ENCODE measurements at regions not wholly inside any gene's neighbourhood (a gene's known extent, or its start where the extent isn't known, plus 50 kb on each side); places are given as distances from the start of the nearest gene placed in this dataset.

GRCh38 chr3:5057272-5057671 is 64.8 kb upstream of the ARL8B start:
- intact Hi-C loops (cut with micrococcal nuclease): loop anchor here (2.0 kb wide), 1 partner anchor 346 kb away; no protein-coding TSS in a partner anchor
- Histone ChIP-seq H3K4me3 (no peak overlapping the region), H3K4me1 (peaks cover 19% of the 10 kb centered on the region), H3K27ac (replicated peaks) (no peak overlapping the region), H3K27me3 (ENCODE audit: low read depth) (peaks cover 4% of the 10 kb centered on the region), H3K9me3 (replicated peaks) (no peaks in the 10 kb centered on the region), H3K36me3 (no peaks in the 10 kb centered on the region)
- DNase-seq: no peak
- no peak for TF ChIP-seq CTCF (IDR thresholded peaks at IDR 0.05; ENCODE audit: borderline replicate concordance)

GRCh38 chr3:5057857-5058324 is 64.2 kb upstream of the ARL8B start:
- H3K4me3 ChIP-seq: no peak overlapping the region
- DNase-seq: peak; percentile 74
- no peak overlapping the region for H3K27ac ChIP-seq (replicated peaks)
- peaks cover 10% of the 10 kb centered on the region for H3K27me3 ChIP-seq (ENCODE audit: low read depth)
- H3K36me3 ChIP-seq: no peaks in the 10 kb centered on the region
- intact Hi-C loops (cut with micrococcal nuclease): loop anchor here (2.0 kb wide), 1 partner anchor 347 kb away; no protein-coding TSS in a partner anchor
- H3K4me1 ChIP-seq: peaks cover 19% of the 10 kb centered on the region
- no peaks in the 10 kb centered on the region for H3K9me3 ChIP-seq (replicated peaks)
- peak; percentile 81 for TF ChIP-seq CTCF (IDR thresholded peaks at IDR 0.05; ENCODE audit: borderline replicate concordance)

- intact Hi-C loops (cut with micrococcal nuclease): no loop called here
Measured at GRCh38 chr3:5058471-5058951, 63.6 kb upstream of the ARL8B start.

GRCh38 chr3:5059782-5060181 is 62.3 kb upstream of the ARL8B start:
- H3K27ac ChIP-seq (replicated peaks): no peak overlapping the region
- DNase-seq: no peak
- H3K36me3 ChIP-seq: no peaks in the 10 kb centered on the region
- peaks cover 10% of the 10 kb centered on the region for H3K27me3 ChIP-seq (ENCODE audit: low read depth)
- H3K9me3 ChIP-seq (replicated peaks): no peaks in the 10 kb centered on the region
- H3K4me3 ChIP-seq: no peak overlapping the region
- peaks cover 19% of the 10 kb centered on the region for H3K4me1 ChIP-seq
- TF ChIP-seq CTCF (IDR thresholded peaks at IDR 0.05; ENCODE audit: borderline replicate concordance): no peak
- intact Hi-C loops (cut with micrococcal nuclease): no loop called here

More at GRCh38 chr3:5058471-5058951, 63.6 kb upstream of the ARL8B start:
- no peak for DNase-seq
- H3K27ac ChIP-seq (replicated peaks): no peak overlapping the region
- peaks cover 19% of the 10 kb centered on the region for H3K4me1 ChIP-seq
- H3K27me3 ChIP-seq (ENCODE audit: low read depth): peaks cover 10% of the 10 kb centered on the region
- H3K36me3 ChIP-seq: no peaks in the 10 kb centered on the region
- no peaks in the 10 kb centered on the region for H3K9me3 ChIP-seq (replicated peaks)
- H3K4me3 ChIP-seq: no peak overlapping the region
- TF ChIP-seq CTCF (IDR thresholded peaks at IDR 0.05; ENCODE audit: borderline replicate concordance): no peak

GRCh38 chr3:5061218-5061569 is 60.9 kb upstream of the ARL8B start:
- no peak for DNase-seq
- intact Hi-C loops (cut with micrococcal nuclease): no loop called here
- H3K9me3 ChIP-seq (replicated peaks): no peaks in the 10 kb centered on the region
- H3K27ac ChIP-seq (replicated peaks): no peak overlapping the region
- no peaks in the 10 kb centered on the region for H3K36me3 ChIP-seq
- peaks cover 15% of the 10 kb centered on the region for H3K4me1 ChIP-seq
- no peak for TF ChIP-seq CTCF (IDR thresholded peaks at IDR 0.05; ENCODE audit: borderline replicate concordance)
- H3K4me3 ChIP-seq: no peak overlapping the region
- H3K27me3 ChIP-seq (ENCODE audit: low read depth): peaks cover 10% of the 10 kb centered on the region

All from left ventricle myocardium inferior (tissue), 1 donor.